ENCODE measurements at regions not wholly inside any gene's neighbourhood (a gene's known extent, or its start where the extent isn't known, plus 50 kb on each side); places are given as distances from the start of the nearest gene placed in this dataset.

DNA sequence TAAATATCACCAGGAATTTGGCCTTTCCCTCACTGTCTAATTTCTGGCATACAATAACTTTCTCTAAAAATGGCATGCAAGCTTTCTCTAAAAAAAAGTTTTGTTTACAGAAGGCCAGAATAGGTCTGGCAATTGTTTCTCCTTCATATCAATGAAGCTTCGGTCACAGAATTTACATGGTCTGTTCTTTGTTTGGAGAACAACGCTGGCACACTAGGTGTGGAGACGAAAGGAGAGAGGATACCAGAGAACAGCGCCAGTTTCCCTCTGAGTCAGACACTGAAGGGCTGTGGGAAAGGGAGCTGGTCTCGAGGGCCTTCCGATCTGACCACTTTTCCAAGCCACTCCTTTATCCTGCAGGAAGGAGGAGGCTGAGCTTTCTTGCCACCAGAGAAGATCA is 60.1 kb upstream of the ITGA1 start:
- peak; percentile 80 for DNase-seq (ENCODE audit: low spot score)

DNA sequence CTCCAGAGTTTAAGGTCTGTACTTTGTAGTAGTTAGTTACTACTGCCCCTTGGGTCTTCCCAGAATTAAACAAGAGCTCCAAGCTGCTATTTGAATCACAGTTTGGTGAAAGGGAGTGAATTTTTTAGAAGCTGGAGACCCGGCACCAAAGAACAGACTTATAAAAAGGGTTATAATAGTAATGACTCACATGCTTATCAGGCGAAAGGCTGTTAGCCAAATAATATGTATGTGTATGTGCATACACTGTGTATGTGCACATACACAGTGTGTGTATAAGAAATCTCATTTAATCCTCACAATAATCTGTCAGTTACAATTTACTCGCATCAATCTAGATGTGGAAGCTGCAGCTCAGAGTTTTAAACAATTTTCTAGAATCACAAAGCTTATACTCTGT is 59.5 kb upstream of the ITGA1 start:
- no peak for DNase-seq (ENCODE audit: low spot score)

DNA sequence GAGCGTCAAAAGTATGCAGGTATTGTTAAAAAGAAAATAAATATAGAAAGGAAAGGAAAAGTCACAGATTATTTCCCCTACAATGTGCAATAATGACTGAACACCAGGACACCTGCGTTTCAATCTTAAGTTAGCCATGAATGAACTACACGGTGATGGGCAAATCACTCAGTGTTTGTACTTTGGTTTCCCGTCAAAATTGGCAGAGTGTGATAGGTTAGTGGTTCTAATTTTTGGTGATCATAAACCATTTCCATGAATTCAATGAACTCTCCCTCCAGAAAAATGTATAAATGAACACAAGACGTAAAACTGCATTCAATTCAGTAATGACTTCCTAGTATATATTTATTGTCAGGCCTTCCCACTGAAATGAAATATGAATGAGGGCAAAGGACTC is 59.0 kb upstream of the ITGA1 start:
- DNase-seq (ENCODE audit: low spot score) = no peak

DNA sequence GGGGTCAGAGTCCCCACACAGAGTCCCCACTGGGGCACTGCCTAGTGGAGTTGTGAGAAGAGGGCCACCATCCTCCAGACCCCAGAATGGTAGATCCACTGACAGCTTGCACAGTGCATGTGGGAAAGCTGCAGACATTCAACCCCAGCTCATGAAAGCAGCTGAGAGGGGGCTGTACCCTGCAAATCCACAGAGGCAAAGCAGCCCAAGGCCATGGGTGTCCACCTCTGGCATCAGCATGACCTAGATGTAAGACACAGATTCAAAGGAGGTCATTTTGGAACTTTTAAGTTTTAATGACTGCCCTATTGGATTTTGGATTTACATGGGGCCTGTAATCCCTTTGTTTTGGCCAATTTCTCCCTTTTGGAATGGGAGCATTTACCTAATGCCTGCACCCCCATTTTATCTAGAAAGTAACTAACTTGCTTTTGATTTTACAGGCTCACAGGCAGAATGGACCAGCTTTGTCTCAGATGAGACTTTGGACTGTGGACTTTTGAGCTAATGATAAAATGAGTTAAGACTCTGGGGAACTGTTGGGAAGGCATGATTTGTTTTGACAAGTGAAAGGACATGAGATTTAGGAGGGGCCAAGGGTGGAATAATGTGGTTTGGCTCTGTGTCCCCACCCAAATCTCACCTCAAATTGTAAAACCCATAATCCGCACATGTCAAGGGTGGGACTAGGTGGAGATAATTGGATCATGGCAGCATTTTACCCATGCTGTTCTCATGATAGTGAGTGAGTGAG is 56.3 kb upstream of the ITGA1 start:
- no peak for DNase-seq (ENCODE audit: low spot score)

DNA sequence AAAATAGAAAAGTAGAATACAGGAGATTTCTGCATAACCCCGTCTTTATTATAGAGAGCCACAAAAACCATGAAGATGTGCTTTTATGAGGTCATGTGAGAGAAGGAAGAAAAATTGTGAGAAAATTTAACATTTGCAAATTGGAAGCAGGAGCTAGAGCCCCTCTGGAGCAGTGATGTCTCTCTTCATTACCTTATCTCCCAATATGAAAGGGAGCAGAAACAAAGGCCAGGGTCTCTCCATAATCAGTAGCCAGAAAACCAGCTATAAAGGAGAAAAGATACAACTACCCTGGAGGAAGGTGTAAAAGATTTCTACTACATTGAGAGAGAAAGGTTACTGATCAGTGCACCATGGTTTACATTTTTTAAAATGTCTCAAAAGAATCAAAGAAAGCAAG is 53.2 kb upstream of the ITGA1 start:
- DNase-seq (ENCODE audit: low spot score) = no peak

DNA sequence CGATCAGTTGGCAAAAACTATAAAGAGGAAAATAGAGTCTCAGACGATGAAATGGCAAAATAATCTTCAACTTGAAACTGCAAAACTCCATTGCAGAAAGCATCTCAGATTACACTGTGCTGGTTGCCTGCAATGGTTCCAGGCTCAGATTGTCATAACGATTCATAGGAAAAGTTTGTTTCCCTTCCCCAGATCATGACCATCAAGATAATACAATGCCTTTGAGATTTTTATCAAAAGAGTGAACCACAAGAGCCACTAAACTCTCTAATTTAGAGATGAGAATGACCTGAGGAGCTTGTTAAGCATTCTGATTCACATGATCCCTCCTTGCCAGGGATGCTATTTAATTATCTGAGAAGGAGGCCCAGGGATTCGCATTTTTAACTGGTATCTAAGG is 52.6 kb upstream of the ITGA1 start:
- no peak for DNase-seq (ENCODE audit: low spot score)
